BJ (cell line): ENCODE measurements at regions not wholly inside any gene's neighbourhood (a gene's known extent, or its start where the extent isn't known, plus 50 kb on each side); places are given as distances from the start of the nearest gene placed in this dataset.

Experiments used
- CTCF ChIA-PET: fragments of 350-600 bp; formaldehyde crosslinking; extraction: SDS; loops from one replicate; lab custom pipeline; 2021; ENCODE audit warnings: antibody characterized with exemption, inconsistent platforms; lab: Yijun Ruan, JAX
- POLR2A ChIA-PET: fragments of 300-600 bp; sonication (Branson Sonifier 250); formaldehyde crosslinking; extraction: SDS; loops from one replicate; lab custom pipeline; 2021; ENCODE audit warnings: antibody characterized with exemption; lab: Charles Lee
- DNase-seq: peaks from one replicate; pipeline ENCODE4 v3.0.0-alpha.2; 2011; ENCODE audit warnings: low read depth
- H3K27me3 ChIP-seq: 2 replicates; pipeline ENCODE4 v1.6.0; 2011; ENCODE audit warnings: low read length; ENCODE audit not compliant: control insufficient read depth, insufficient read depth
- H3K36me3 ChIP-seq: 2 replicates; pipeline ENCODE4 v1.5.1; 2011; ENCODE audit warnings: low read length; ENCODE audit not compliant: control insufficient read depth, insufficient read depth
- H3K4me3 ChIP-seq: 2 replicates; pipeline ENCODE4 v1.5.1; 2011; ENCODE audit warnings: low read depth, mild to moderate bottlenecking, control low read depth, low read length
- CTCF ChIP-seq: IDR thresholded peaks from 2 replicates; pipeline ENCODE4 v1.5.1; 2011; ENCODE audit warnings: low read depth, mild to moderate bottlenecking, control low read depth, inconsistent platforms, low read length, moderate library complexity; ENCODE audit not compliant: insufficient read depth

- H3K4me3 ChIP-seq = no peak overlapping the region
- DNase-seq = no peak
- ChIA-PET CTCF (interaction anchor here (1.0 kb wide), 1 partner anchor 13 kb away, joined by 3 read pairs; no protein-coding TSS in a partner anchor), POLR2A (no interaction called here)
- peaks cover 4% of the 10 kb centered on the region; the same call in 1 of the 2 replicates for H3K27me3 ChIP-seq
- no peaks in the 10 kb centered on the region for H3K36me3 ChIP-seq
- TF ChIP-seq CTCF = no peak
These were observed 138.9 kb downstream of the FOXD2 start for GRCh38 chr1:47576758-47577115.

GRCh38 chr1:47577303-47578025 lies 139.6 kb downstream of the FOXD2 start:
- no peak for TF ChIP-seq CTCF
- Histone ChIP-seq H3K4me3 (no peak overlapping the region), H3K36me3 (no peaks in the 10 kb centered on the region), H3K27me3 (peaks cover 4% of the 10 kb centered on the region; the same call in 1 of the 2 replicates)
- DNase-seq = no peak
- POLR2A ChIA-PET = no interaction called here
- CTCF ChIA-PET = interaction anchor here (1.4 kb wide), 1 partner anchor 140 kb away, joined by 4 read pairs; the partner anchor contains the start of gene FOXD2

- H3K36me3 ChIP-seq = no peaks in the 10 kb centered on the region
- CTCF ChIA-PET = interaction anchor here (0.7 to 2.2 kb wide), 3 partner anchors 7 to 149 kb away, joined by 3 to 7 read pairs (median 4); partner anchors contain the start of gene FOXD2
- no peak for TF ChIP-seq CTCF
- H3K27me3 ChIP-seq = peaks cover 4% of the 10 kb centered on the region; the same call in 1 of the 2 replicates
- POLR2A ChIA-PET = no interaction called here
- H3K4me3 ChIP-seq = no peak overlapping the region
- no peak for DNase-seq
These were observed 140.3 kb downstream of the FOXD2 start for GRCh38 chr1:47578026-47578720.

GRCh38 chr1:47578721-47579419 lies 141.0 kb downstream of the FOXD2 start:
- CTCF ChIA-PET = interaction anchor here (0.7 to 2.2 kb wide), 4 partner anchors 8 to 150 kb away, joined by 3 to 7 read pairs (median 4); no protein-coding TSS in a partner anchor
- TF ChIP-seq CTCF = no peak
- no peak for DNase-seq

More at GRCh38 chr1:47578721-47579419, 141.0 kb downstream of the FOXD2 start:
- Histone ChIP-seq H3K27me3 (peaks cover 6% of the 10 kb centered on the region), H3K36me3 (no peaks in the 10 kb centered on the region), H3K4me3 (no peak overlapping the region)
- POLR2A ChIA-PET = no interaction called here
